Neural cell (in vitro differentiated cells): ENCODE measurements at regions not wholly inside any gene's neighbourhood (a gene's known extent, or its start where the extent isn't known, plus 50 kb on each side); places are given as distances from the start of the nearest gene placed in this dataset.

Experiments used
- EZH2 ChIP-seq: fragments of 200-600, 300-800 bp; shearing (Covaris generic), sonication (generic); IDR thresholded peaks from 2 replicates; pipeline ENCODE4 v1.6.1; 2014; ENCODE audit warnings: antibody characterized with exemption, low read length, borderline replicate concordance, mild to moderate bottlenecking; ENCODE audit not compliant: insufficient read depth, poor library complexity, severe bottlenecking
- TF ChIP-seq, protein P1 (sequence below): IDR thresholded peaks from 2 replicates; pipeline ENCODE4 v1.6.1; 2012; ENCODE audit warnings: borderline replicate concordance

DNA sequence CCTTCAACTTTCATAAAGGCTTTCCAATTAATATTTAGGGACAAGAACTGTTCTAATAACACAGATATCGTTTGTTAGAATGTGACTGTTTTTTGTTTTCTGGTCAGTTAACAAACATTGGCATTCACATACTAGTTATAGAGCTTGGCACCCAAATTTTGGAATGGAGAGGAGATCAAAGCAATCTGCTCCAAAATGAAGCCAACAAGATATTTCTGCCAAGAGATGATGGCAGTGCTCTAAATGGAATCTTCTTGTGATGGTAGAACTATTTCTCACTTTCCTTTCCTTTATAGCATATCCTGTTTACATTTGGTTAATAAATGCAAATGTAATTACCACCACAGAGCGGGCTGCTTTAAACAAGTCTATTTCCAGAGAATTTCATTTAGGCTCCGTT is 208.3 kb upstream of the RIMS1 start:
- TF ChIP-seq EZH2 = no peak
- TF ChIP-seq, protein P1, sequence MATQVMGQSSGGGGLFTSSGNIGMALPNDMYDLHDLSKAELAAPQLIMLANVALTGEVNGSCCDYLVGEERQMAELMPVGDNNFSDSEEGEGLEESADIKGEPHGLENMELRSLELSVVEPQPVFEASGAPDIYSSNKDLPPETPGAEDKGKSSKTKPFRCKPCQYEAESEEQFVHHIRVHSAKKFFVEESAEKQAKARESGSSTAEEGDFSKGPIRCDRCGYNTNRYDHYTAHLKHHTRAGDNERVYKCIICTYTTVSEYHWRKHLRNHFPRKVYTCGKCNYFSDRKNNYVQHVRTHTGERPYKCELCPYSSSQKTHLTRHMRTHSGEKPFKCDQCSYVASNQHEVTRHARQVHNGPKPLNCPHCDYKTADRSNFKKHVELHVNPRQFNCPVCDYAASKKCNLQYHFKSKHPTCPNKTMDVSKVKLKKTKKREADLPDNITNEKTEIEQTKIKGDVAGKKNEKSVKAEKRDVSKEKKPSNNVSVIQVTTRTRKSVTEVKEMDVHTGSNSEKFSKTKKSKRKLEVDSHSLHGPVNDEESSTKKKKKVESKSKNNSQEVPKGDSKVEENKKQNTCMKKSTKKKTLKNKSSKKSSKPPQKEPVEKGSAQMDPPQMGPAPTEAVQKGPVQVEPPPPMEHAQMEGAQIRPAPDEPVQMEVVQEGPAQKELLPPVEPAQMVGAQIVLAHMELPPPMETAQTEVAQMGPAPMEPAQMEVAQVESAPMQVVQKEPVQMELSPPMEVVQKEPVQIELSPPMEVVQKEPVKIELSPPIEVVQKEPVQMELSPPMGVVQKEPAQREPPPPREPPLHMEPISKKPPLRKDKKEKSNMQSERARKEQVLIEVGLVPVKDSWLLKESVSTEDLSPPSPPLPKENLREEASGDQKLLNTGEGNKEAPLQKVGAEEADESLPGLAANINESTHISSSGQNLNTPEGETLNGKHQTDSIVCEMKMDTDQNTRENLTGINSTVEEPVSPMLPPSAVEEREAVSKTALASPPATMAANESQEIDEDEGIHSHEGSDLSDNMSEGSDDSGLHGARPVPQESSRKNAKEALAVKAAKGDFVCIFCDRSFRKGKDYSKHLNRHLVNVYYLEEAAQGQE = no peak
